Posterior vena cava (tissue), 2 donors: ENCODE measurements at regions not wholly inside any gene's neighbourhood (a gene's known extent, or its start where the extent isn't known, plus 50 kb on each side); places are given as distances from the start of the nearest gene placed in this dataset.
"Not testable (repeated sequence)": the region's sequence is repeated elsewhere in the genome, so short reads cannot be mapped to it uniquely, and the experiment has no call there.

ENCODE experiments used
- DNase-seq: peaks from one replicate; pipeline ENCODE4 v3.0.0-alpha.2; 2020; ENCODE audit warnings: low spot score
- intact Hi-C, 2 donors: fragments of 100-400 bp; cut with DNase I; formaldehyde crosslinking; loops; one replicate each; pipeline versions ENCODE4 v1.14.1 to v1.14.2; 2022 to 2023
- donor health status: DM: yes; HTN: yes; CAD: no.
- donor health status: DM: yes; HTN: yes; CAD: no.

DNA sequence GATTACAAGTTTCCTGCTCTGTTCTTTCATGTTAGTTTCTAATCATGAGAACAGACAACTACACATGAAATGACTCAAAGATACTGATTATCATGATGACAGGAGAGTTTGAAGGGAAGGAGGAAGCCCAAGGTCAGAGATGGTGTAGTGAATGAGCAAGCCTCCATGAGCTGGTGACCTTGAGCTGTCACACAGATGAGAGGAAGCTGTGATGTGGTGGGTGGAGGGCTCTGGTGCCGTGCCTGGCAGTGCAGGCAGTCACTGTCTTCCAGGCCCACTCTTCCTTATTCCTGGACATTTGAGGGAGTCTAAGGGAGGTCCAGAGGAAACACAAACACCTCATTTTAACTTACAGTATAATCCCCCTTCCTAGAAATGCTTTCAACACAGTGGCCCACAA lies 133.4 kb upstream of the ROPN1 start:
- DNase-seq: no peak
- intact Hi-C loops: no loop called here

DNA sequence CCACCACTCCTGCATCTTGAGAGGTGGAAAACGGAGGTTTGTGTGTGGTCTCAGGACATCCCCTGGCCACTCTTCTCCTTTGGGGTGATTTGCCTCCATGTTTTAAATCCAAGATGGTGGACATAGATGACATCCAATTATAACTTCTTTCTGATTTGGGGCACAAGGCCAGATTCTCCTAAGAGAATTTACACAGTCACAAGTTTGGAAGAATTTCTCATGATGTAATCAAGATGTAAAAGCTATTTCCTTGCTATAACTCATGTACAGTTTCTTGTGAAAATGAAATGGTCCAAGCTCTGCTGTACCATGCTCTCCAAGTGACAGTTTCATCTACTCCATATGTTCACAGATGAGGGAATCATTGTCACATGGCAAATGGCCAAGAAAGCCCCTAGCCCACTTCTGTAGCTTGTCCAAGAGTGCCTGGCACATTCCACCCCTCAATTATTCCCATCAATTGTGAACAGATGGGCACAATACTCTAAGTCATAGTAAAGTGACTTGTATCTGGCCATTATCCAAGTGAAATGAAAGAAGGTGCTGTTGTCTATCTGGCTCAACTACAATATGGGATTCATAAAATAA lies 134.6 kb upstream of the ROPN1 start:
- intact Hi-C loops: no loop called here
- no peak for DNase-seq

DNA sequence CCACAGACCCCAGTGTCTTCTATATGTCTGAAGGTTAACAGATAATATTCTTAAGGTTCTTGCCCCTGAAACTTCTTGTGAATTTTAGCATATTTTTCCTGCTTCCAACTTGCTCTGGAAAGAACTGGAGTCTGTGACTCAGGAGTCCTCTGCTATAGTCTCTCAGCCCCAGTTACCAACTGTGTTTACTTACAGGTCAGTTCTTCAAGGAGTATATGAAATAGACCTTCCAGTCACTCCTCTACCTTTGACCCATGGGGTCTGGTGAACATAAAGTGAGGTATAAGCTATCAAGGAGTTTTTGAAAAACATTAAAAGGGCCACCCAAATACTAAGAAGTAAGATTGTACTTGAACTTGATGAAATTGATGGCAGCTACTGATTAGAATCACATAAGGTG lies 139.2 kb upstream of the ROPN1 start:
- intact Hi-C loops: no loop called here
- DNase-seq: no peak

DNA sequence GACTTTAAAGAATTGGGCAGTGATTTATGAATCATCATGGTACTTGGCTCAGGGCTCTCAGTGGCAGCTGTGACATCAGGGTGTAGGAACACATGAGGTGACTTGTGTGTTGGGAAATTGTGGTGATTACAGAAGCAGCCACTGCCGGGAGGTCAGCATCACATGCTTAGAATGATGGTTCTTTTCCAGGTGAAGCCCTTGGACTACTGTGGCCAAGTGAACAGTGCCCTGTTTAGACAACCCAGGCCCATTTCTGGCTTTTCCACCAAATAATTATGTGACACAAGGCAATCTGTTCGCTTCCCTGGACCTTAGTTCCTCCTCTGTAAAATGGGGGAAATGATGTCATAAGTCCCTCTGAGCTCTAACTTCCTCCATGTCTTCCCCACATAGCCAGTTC lies 139.7 kb upstream of the ROPN1 start:
- intact Hi-C loops: no loop called here
- no peak for DNase-seq

DNA sequence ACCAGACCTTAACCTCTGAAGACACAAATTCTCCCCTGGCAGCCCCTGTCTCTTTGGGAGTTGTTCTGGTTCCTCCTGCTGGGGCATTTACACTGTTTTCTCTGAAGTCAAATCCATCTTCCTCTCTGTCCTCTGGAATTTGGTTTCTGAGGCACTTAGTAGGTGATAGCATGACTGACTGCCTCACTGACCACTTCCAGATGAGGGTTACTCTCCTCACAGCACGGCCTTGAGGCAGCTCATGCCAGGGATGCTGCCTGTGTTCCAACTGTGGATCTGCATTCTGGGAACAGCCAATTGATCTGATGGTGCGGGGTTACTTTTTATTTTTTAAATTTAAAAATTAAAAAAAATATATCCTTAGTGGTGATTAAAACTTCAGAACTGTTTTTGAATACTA lies 140.9 kb upstream of the ROPN1 start:
- no peak for DNase-seq
- intact Hi-C loops: no loop called here

DNA sequence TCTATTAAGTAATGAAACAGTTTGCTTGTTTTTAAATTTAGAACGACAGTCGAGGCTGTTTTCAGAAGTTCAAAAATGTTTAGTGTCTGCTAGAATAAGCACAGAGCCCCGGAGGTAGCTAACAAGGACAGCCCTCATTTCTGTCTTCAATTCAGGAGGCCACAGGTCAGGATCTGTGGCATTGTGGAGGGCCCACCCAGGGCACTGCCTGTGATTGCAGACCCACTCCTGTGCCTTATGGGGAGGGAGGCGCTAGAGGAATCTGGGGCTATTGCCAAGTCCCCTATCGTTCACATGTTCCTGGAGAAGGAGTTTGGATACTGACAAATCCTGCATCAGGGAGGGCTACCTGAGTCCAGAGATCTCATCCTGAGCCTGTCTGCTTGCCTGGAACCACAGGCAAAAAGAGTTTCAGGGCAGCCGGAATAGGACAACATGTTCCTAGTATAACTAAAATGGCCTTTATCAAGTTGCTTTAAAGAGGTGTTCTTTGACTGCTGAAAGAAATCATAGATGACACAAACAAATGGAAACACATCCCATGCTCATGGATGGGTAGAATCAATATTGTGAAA lies 141.5 kb upstream of the ROPN1 start:
- intact Hi-C loops: no loop called here
- no peak for DNase-seq

DNA sequence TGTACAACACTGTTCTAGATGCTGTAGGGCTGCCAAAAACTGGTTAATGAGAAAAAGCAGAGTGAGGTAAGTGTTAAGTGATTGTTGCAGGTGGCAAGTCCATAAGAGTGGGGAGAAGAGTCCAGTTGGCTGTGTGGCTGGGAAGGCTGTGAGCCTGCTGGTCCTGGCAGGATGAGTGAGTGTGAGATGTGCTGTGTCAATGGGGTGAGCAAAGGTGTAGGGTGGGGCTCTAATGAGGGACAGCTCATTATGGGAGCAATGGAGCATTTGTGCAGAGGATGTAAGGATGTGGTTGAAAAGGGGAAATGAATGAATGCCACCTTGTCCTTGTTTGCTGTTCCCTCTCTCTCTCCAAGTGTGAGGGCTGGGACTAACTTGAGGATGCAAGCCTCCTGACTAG lies 145.3 kb upstream of the ROPN1 start:
- intact Hi-C loops: no loop called here
- no peak for DNase-seq

DNA sequence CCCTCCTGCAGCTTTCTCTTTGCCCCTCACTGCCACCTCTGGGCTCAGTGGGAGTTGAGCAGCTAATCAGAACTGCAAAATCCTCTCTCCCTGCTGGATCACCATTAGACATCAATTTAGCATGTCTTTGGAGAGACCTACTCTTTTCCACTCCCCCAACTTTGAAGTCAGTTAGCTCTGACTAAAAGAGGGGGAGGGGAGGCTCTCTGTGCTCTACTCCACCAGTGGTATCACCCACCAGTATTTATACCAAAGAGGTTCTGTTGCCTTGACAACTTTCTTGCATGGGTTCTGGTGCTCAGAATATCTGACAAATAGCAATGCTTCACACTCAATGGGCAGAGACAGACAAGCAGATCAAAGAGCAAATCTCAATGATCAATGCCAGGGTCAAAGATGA lies 146.2 kb upstream of the ROPN1 start:
- intact Hi-C loops: no loop called here
- DNase-seq: no peak

DNA sequence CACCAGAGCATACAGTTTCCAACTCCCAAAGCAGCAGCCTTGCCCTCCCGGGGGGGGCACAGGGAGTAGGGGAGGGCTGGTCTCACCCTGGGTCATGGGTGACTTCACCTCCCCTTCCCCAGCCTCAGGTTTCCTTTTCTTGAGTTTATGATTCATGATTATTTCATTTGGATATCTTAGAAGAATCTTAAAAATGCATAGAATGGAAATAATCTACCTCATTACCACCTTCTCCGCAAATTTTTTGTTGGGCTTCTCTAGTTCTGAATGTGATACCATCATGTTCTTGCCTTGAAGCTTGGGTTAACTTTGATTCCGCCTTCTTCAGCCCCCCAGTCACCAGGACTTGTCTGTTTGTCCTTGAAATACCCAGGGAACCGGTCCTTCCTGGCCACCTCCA lies 148.8 kb upstream of the ROPN1 start:
- no peak for DNase-seq
- intact Hi-C loops: no loop called here

DNA sequence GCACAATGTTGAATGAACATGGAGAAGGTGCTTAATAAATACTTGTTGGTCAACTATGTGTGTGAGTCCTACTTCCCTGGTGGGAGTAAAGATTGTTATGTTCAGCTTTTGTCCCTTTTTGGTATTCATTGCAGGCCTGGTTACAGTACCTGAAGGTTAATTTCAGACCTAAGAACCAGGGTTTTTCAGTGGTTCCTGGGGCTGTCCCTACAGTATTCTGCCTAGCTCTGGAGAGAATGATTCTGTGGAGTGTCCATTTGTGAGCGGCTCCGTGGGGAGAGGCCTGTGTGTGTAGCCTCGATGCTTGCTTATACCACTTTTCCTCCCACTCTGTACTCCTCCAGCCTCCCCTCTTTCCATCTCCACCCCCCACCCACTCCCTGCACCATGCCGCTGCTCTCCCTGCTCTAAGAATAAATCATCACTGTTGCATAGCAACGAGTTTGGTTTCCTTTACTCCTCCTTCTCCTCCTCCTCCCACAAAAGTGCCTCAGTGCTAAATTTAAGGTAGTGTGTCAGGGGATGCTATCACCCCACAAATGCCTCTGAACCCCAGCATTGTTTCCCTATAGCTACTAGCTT lies 150.6 kb upstream of the ROPN1 start:
- no peak for DNase-seq
- intact Hi-C loops: no loop called here

DNA sequence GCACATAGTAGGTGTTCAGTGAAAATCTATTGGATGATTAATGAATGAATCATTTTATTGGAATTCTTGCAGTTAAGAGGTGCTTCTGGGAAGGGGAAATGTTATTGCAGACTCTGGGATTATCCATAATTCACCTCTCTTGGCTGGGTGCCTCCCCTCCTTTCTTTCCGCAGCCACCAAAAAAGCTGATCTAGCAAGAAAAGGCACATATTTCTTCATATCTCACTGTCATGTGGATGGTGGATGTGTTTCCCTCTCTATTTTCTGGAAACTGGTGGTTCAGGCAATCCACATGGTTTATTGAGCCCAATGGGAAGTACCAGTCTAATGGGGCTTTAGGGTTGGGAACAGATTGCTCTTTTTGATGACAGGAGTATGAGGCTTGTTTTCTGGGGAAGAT lies 151.1 kb upstream of the ROPN1 start:
- intact Hi-C loops: no loop called here
- no peak for DNase-seq

DNA sequence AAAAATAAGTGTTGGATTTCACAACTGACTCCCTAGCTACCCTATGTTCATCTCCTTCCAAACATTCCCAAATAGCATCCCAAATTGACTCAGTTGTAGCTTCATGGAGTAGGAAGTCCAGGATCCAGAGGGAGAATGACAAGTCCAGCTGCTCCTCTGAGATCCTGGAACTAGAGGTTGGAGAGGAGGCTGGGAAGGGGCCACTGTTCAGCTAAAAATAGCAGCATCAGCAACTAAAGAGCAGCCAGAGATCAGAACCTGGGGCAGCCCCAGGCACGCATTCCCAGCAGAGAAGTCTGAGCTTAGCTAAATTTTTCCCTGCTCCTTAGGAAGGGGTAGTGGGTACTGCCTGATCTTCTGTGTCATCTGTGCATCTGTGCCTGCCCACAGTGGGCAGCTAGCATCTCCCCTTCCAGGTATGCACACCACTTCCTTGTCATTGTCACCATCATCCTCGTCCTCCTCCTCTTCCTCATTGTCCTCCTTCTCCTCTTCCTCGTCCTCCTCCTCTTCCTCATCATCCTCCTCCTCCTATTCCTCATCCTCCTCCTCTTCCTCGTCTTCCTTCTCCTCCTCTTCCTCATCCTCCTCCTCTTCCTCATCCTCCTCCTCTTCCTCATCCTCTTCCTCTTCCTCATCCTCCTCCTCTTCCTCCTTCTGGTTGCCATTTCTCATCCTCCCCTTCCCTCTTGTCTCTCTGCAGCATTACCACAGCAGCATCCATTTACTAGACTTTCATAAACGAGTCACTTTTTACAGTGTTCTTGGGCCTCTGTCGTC lies 152.3 kb upstream of the ROPN1 start:
- intact Hi-C loops: no loop called here
- no peak for DNase-seq

DNA sequence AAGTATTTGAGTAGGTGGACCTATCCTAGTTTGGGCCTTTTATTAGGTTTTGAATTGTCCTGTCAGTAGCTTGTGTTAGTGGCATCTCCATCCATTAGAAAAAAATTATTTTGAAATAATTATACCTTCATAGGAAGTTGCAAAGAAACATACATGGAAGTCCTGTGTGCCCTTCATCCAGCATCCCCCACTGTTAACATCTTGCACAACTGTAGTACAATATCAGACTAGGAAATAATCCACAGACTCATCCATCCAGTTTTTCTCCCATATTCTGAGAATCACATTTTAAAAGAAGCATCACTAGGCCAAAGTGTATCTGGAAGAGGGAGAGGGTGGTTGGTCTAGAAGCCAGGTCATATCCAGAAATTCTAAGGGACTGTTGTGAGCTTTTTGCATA lies 155.5 kb upstream of the ROPN1 start:
- intact Hi-C loops: no loop called here
- no peak for DNase-seq

DNA sequence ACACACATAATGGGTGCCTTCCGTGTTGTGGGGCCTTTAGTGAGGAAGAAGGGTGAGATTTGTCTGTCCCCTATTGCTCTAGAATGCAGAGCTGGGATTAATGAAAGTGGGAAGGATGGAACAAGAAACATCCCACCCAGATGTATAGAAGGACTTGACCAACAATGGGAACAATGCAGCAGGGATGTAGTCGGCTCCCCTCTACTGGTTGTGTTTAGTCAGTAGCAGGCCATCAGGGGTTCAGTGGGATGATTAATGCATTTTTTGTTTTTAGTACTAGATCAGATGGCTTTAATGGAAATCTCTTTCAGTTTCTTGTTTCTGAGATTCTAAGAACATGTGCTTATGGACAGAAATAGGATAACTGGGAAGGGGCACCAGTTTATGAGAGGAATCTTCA lies 156.0 kb upstream of the ROPN1 start:
- DNase-seq: no peak
- intact Hi-C loops: no loop called here

DNA sequence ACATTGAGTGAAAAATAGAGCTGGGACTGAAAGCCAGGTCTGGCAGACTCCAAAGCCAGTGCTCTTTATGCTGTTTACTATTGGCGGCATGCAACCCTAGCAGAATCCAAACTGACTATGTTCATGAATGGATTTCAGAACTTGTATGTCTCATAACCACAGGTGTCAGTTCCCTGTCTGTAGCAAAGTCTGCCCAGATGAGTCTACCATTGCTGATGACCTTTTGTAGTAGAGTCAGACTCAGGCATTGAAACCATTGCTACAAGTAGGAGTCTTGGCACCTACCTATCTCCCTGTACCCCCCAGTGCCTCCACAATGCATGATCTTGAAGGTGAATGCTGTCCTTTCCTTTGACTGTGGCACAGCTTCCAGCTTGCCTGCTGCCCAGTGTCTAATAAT lies 157.2 kb upstream of the ROPN1 start:
- DNase-seq: no peak
- intact Hi-C loops: no loop called here

DNA sequence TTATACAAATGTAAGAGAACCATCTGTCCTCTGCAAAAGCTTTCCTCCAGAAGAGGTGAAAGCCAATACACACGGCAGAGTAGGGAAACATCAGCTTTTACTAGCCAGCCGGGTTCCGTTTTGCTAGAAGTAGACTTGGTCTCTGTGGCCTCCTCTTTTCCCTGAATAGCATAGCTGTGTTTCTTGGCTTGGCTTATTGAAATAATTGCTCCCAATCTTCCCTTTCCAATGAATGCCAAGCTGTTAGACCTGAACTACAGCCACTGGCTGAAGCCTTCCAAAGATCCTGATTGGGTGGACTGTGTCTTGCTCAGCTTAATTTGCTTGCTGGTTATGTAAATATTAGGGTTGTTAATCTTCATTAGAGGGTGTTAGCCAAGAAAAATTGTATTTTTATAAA lies 157.8 kb upstream of the ROPN1 start:
- no peak for DNase-seq
- intact Hi-C loops: no loop called here

DNA sequence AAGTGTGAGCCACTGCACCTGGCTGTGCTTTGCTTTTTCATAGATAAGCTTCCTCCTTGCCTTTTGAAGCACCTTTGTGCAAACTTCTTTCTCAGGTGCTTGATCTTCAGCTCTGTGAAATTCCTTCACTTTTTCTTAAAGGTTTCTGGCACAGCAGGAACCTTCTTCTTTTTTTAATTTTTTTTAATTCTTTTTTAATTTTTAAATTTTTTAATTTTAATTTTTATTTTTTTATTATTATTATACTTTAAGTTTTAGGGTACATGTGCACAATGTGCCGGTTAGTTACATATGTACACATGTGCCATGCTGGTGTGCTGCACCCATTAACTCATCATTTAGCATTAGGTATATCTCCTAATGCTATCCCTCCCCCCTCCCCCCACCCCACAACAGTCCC lies 161.0 kb upstream of the ROPN1 start:
- DNase-seq, intact Hi-C loops: not testable (repeated sequence)

DNA sequence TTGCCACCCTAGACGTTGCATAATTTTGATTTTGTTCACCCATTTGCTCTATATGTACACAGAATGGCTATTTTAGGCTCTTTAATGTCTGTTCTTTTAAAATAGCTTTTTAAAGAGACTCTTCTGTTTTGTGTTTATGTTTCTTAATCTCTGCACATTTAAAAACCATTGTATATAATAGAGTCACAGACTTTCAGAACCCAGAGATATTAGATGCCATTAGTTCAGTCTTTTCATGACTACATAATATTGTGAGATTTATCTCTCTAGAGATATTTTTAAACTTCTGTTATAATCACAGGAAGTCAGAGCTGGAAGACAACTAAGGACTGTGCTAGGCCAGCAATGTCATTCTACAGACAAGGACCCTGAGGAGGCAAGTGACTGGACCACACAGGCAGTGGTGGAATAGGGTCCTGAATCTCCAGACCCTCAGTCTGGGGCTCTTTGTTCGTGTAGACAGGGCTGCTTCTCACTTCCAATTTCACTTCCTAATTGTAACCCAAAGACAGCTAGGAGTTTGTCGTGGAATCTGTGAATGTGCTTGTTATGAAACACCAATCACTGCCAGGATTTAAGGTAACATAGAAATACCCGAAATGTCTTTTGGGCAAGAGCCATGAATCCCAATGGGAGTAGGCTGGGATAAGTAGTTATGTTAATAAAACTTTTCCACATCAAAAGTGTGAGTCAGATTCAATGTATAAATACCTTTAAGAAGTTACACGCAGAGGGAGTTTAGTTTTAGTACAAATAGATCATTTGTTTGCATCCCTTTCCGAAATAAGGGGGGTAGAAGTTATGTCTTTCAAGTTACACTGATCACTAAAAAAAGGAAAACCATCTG lies 165.2 kb upstream of the ROPN1 start:
- intact Hi-C loops: no loop called here
- DNase-seq: no peak

DNA sequence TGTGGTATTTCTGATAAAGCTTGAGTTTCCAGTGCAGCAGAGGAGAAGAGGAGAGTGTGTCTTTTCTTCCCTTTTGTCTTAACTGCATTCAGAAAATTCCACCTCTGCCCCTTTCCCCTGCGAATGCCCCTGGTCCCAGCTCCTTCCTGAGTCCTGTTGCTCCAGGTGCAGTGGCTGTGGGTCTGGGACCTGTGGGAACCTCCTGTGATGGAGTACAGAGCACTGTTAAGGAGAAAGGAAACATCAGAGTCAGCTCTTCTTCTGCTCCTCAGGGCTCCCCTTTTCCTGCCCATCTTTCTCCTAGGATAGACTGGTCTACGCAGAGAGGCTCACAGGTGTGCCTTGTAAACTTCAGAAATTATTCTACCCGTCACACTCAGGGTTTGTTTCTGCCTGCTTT lies 165.8 kb upstream of the ROPN1 start:
- DNase-seq: no peak
- intact Hi-C loops: no loop called here
